Calu3 (cell line): ENCODE measurements at regions not wholly inside any gene's neighbourhood (a gene's known extent, or its start where the extent isn't known, plus 50 kb on each side); places are given as distances from the start of the nearest gene placed in this dataset. TPM values are rescaled to one million over a fixed set of nuclear protein-coding genes. Genes with fewer than 3 reads are reported as not detected.

Source experiments
- BruUV-seq: library from RNA; stranded (reverse); fragments of 400-500 nt; replicated peaks from 2 replicates; lab custom pipeline; 2021; lab: Mats Ljungman, UMichigan
- CTCF ChIA-PET: fragments of 300-600 bp; sonication (Branson Sonifier 250); formaldehyde crosslinking; loops from one replicate; lab custom pipeline; 2022; ENCODE audit warnings: antibody characterized with exemption; lab: Charles Lee
- DNase-seq: peaks from one replicate; pipeline ENCODE4 v3.0.0; 2022
- H3K27ac Mint-ChIP-seq: one replicate; pipeline ENCODE4 v1.8.0; 2022; ENCODE audit warnings: mixed read lengths; ENCODE audit not compliant: unreplicated experiment
- H3K27me3 Mint-ChIP-seq: one replicate; pipeline ENCODE4 v1.8.0; 2022; ENCODE audit warnings: mixed read lengths; ENCODE audit not compliant: unreplicated experiment
- H3K36me3 Mint-ChIP-seq: one replicate; pipeline ENCODE4 v1.8.0; 2022; ENCODE audit warnings: mild to moderate bottlenecking, moderate library complexity, mixed read lengths; ENCODE audit not compliant: insufficient read depth, unreplicated experiment
- H3K4me1 Mint-ChIP-seq: one replicate; pipeline ENCODE4 v1.8.0; 2022; ENCODE audit warnings: mild to moderate bottlenecking, low read depth, mixed read lengths; ENCODE audit not compliant: unreplicated experiment
- H3K4me3 Mint-ChIP-seq: one replicate; pipeline ENCODE4 v1.8.0; 2022; ENCODE audit warnings: mild to moderate bottlenecking, low read depth, moderate library complexity, mixed read lengths; ENCODE audit not compliant: unreplicated experiment
- H3K9me3 Mint-ChIP-seq: one replicate; pipeline ENCODE4 v1.8.0; 2022; ENCODE audit warnings: low read depth, mixed read lengths; ENCODE audit not compliant: unreplicated experiment
- CTCF ChIP-seq: fragments of 200-600 bp; IDR thresholded peaks from one replicate; pipeline ENCODE4 v1.8.0; 2022; ENCODE audit warnings: antibody characterized with exemption; ENCODE audit not compliant: unreplicated experiment
- intact Hi-C: fragments of 100-400 bp; cut with micrococcal nuclease; formaldehyde crosslinking; loops from one replicate; pipeline ENCODE4 v1.10.0; 2022; ENCODE audit not compliant: unreplicated experiment
- microRNA-seq: library from miRNA; unstranded; fragments of <30 nt; microRNA quantifications from one replicate; pipeline ENCODE4 v1.2.0, GENCODE V29; 2022

DNA sequence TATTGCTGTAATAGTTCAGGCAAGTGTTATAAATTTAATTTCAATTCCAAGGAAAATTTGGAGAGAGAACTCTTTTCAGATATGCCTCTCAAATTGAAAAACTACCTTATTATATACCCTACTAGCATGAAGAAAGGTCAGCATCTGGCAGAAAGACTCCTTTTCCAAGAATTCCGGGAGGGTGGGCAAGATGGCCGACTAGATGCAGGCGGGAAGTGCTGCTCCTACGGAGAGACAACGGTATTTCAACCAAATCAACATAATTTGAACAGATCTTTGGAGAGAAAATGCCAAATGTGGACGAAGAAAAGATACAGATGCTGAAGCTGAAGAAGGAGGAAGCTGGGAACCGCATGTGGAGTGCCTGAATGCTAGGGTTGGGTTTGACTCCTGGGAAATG, 53.8 kb upstream of the INTU start:
- H3K27me3 Mint-ChIP-seq: no peaks in the 10 kb centered on the region
- H3K4me3 Mint-ChIP-seq: no peak overlapping the region
- no peak for TF ChIP-seq CTCF
- intact Hi-C loops: no loop called here
- no TSS peak for BruUV-seq
- H3K9me3 Mint-ChIP-seq: peaks cover 3% of the 10 kb centered on the region
- no peaks in the 10 kb centered on the region for H3K36me3 Mint-ChIP-seq
- no peak overlapping the region for H3K27ac Mint-ChIP-seq
- CTCF ChIA-PET: interaction anchor here (0.6 to 1.5 kb wide), 3 partner anchors 8 to 919 kb away, joined by 4 to 6 read pairs (median 4); no protein-coding TSS in a partner anchor
- no peak for DNase-seq
- no peaks in the 10 kb centered on the region for H3K4me1 Mint-ChIP-seq

DNA sequence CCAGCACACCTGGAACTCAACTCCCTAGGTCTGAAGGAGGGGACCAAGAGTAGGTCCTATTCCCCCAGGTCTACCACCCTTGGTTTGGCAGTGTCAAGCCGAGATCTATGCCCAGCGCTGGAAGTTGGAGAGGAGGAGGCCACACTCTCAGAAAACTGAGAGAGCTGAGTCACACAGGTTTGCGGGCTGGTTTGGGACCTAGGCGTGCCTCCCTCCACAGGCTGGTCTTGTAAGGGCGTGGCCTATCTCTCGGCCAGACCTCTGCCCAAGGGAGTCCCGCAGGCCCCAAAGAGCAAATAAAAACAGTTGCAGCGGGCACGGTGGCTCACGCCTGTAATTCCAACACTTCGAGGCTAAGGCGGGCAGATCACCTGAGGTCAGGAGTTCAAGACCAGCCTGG, 52.9 kb upstream of the INTU start:
- Mint-ChIP-seq H3K27me3 (no peaks in the 10 kb centered on the region), H3K4me1 (no peaks in the 10 kb centered on the region), H3K27ac (no peak overlapping the region), H3K36me3 (no peaks in the 10 kb centered on the region), H3K9me3 (peaks cover 3% of the 10 kb centered on the region), H3K4me3 (no peak overlapping the region)
- TF ChIP-seq CTCF: no peak
- intact Hi-C loops: loop anchor here (10.0 kb wide), 1 partner anchor 175 kb away; no protein-coding TSS in a partner anchor
- CTCF ChIA-PET: no interaction called here
- BruUV-seq: no TSS peak
- no peak for DNase-seq

DNA sequence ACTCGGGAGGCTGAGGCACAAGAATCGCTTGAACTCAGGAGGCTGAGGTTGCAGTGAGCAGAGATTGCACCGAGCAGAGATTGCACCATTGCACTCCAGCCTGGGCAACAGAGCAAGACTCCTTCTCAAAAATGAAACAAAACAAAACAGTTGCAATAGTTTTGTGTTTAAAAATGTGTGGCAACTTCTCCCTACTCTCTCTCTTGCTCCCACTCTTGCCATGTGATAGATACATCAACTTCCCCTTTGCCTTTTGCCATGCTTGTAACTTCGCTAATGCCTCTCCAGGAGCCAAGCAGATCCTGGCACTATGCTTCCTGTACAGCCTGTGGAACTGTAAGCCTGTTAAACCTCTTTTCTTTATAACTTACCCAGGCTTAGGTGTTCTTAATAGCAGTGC, 52.5 kb upstream of the INTU start:
- Mint-ChIP-seq H3K27me3 (no peaks in the 10 kb centered on the region), H3K9me3 (peaks cover 3% of the 10 kb centered on the region), H3K27ac (no peak overlapping the region), H3K4me1 (no peaks in the 10 kb centered on the region), H3K36me3 (no peaks in the 10 kb centered on the region), H3K4me3 (no peak overlapping the region)
- CTCF ChIA-PET: no interaction called here
- DNase-seq: no peak
- intact Hi-C loops: loop anchor here (10.0 kb wide), 1 partner anchor 175 kb away; no protein-coding TSS in a partner anchor
- BruUV-seq: no TSS peak
- TF ChIP-seq CTCF: no peak

- CTCF ChIA-PET: no interaction called here
Observed at GRCh38 chr4:127580891-127581290, 51.9 kb upstream of the INTU start.

More at GRCh38 chr4:127580891-127581290, 51.9 kb upstream of the INTU start:
- Mint-ChIP-seq H3K4me1 (no peaks in the 10 kb centered on the region), H3K9me3 (peaks cover 3% of the 10 kb centered on the region), H3K27me3 (no peaks in the 10 kb centered on the region), H3K36me3 (no peaks in the 10 kb centered on the region), H3K27ac (no peak overlapping the region), H3K4me3 (no peak overlapping the region)
- intact Hi-C loops: loop anchor here (10.0 kb wide), 1 partner anchor 176 kb away; no protein-coding TSS in a partner anchor
- DNase-seq: no peak
- no peak for TF ChIP-seq CTCF
- BruUV-seq: no TSS peak

Small RNA genes lying in the stretch of these regions (microRNA-seq; reads per million reads assigned to microRNA genes)
- not detected for gene MIR2054
